Right lobe of liver (tissue), 4 donors: ENCODE measurements at regions not wholly inside any gene's neighbourhood (a gene's known extent, or its start where the extent isn't known, plus 50 kb on each side); places are given as distances from the start of the nearest gene placed in this dataset.

Experiments used
- CTCF ChIP-seq, 4 donors: fragments of 200-600 bp in 3 of 4; fragments of 450-650 bp in 1 of 4; IDR thresholded peaks; one replicate each; pipeline versions ENCODE4 v1.5.1 to v1.8.0; 2016 to 2022; ENCODE audit warnings: antibody characterized with exemption in 4 of 4, mild to moderate bottlenecking in 2 of 4
- POLR2A ChIP-seq: fragments of 450-650 bp; IDR thresholded peaks from one replicate; pipeline ENCODE4 v1.6.1; 2017; ENCODE audit warnings: antibody characterized with exemption, mild to moderate bottlenecking
- donor health status: DM: no; HTN: no; CAD: no.
- donor health status: DM: no; HTN: no; CAD: no.
- donor health status: DM: no; HTN: yes; CAD: no.

DNA sequence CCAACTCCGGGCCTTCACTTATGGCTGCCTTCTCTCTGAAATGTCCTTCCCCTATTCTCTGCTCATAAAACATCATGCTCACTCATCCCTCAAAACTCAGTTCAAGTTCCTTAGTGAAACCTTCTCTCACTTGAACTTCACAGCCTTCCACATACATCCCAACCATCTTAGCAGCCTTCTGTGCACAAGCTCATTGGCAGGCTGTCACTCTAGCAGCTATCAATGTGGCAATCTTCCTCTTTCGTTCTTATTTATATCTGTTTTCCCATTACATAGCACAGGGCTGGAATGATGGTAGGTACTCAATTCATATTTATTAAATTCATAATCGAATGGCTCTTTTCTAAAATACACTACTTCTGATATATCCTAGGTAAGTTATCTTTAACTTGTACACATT lies 66.4 kb upstream of the MCTP2 start:
- TF ChIP-seq CTCF (IDR thresholded peaks at IDR 0.05) (no peak), POLR2A (no peak)
